Colonic mucosa (tissue), 4 donors: ENCODE measurements at regions not wholly inside any gene's neighbourhood (a gene's known extent, or its start where the extent isn't known, plus 50 kb on each side); places are given as distances from the start of the nearest gene placed in this dataset.

Experiments used
- DNase-seq: peaks from one replicate; pipeline ENCODE4 v3.0.0-alpha.2; 2020
- H3K27ac ChIP-seq: fragments of 200-600 bp; one replicate; pipeline ENCODE4 v1.8.0; 2021
- H3K27me3 ChIP-seq: fragments of 200-600 bp; one replicate; pipeline ENCODE4 v1.8.0; 2021
- H3K36me3 ChIP-seq: fragments of 200-600 bp; one replicate; pipeline ENCODE4 v1.8.0; 2021
- H3K4me1 ChIP-seq: fragments of 200-600 bp; one replicate; pipeline ENCODE4 v1.8.0; 2021; ENCODE audit warnings: mild to moderate bottlenecking
- H3K4me3 ChIP-seq: fragments of 200-600 bp; one replicate; pipeline ENCODE4 v1.8.0; 2021
- H3K9ac ChIP-seq, 2 donors: one replicate each; pipeline ENCODE4 v1.7.0; 2013; ENCODE audit warnings: control low read depth in 2 of 2, low read depth in 2 of 2, low read length in 2 of 2
- H3K9me3 ChIP-seq: fragments of 200-600 bp; one replicate; pipeline ENCODE4 v1.8.0; 2021
- CTCF ChIP-seq: fragments of 200-600 bp; IDR thresholded peaks from one replicate; pipeline ENCODE4 v1.8.0; 2022; ENCODE audit warnings: antibody characterized with exemption, mild to moderate bottlenecking
- intact Hi-C: fragments of 100-400 bp; cut with DNase I; formaldehyde crosslinking; loops from one replicate; pipeline ENCODE4 v1.14.1; 2022
- donor health status: healthy.
- donor health status: DM: no; HTN: no; CAD: no.
- donor health status: DM: no; HTN: no; CAD: no.

GRCh38 chr4:166460769-166461550 is 587.9 kb downstream of the TLL1 start:
- Histone ChIP-seq H3K9ac (no peak overlapping the region), H3K4me3 (no peak overlapping the region), H3K9me3 (no peaks in the 10 kb centered on the region), H3K4me1 (no peaks in the 10 kb centered on the region), H3K27ac (no peak overlapping the region), H3K36me3 (no peaks in the 10 kb centered on the region), H3K27me3 (no peaks in the 10 kb centered on the region)
- no peak for DNase-seq
- TF ChIP-seq CTCF, result no peak
- intact Hi-C loops, result no loop called here

- Histone ChIP-seq H3K4me1 (no peaks in the 10 kb centered on the region), H3K9me3 (no peaks in the 10 kb centered on the region), H3K9ac (no peak overlapping the region), H3K4me3 (no peak overlapping the region), H3K27me3 (no peaks in the 10 kb centered on the region), H3K27ac (no peak overlapping the region), H3K36me3 (no peaks in the 10 kb centered on the region)
- intact Hi-C loops, result no loop called here
- TF ChIP-seq CTCF, result no peak
- no peak for DNase-seq
Observed at GRCh38 chr4:166481055-166481454, 608.0 kb downstream of the TLL1 start.

DNA sequence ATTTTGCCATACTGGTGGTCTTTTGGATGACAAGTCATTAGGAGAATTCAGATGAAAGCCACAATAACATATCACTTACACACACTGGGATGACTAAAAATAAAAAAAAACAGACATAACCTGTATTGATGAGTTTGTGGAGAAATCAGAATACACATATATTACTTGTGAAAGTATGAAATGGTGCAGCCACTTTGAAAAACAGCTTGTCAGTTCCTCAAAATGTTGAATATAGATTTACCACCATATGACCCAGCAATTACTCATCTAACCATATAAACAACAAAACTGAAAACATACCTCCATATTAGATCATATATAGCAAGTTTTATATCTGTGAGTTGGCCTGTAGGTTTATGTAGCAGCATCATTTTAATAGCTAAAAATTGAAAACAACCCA is 608.7 kb downstream of the TLL1 start:
- Histone ChIP-seq H3K4me1 (no peaks in the 10 kb centered on the region), H3K27me3 (no peaks in the 10 kb centered on the region), H3K27ac (no peak overlapping the region), H3K4me3 (no peak overlapping the region), H3K9ac (no peak overlapping the region), H3K9me3 (no peaks in the 10 kb centered on the region), H3K36me3 (no peaks in the 10 kb centered on the region)
- intact Hi-C loops, result no loop called here
- TF ChIP-seq CTCF, result no peak
- DNase-seq, result no peak

DNA sequence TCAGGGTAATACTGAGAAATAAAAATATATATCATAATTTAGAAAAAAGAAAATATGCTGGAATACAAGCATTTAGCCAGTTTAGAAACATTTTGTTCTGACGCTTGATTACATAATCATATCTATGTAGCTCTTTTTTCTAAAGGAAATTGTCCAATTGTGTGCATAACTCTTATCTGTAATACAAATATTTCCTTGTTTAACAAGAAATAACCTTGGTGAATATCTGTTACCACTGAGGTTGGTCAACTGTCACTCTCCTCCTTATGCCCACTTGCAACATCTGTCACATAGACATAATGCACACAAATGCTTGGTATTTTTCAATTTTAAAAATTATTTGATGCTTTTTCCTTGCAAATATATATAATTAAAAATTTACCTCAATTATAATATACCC is 609.7 kb downstream of the TLL1 start:
- no peaks in the 10 kb centered on the region for H3K36me3 ChIP-seq

DNA sequence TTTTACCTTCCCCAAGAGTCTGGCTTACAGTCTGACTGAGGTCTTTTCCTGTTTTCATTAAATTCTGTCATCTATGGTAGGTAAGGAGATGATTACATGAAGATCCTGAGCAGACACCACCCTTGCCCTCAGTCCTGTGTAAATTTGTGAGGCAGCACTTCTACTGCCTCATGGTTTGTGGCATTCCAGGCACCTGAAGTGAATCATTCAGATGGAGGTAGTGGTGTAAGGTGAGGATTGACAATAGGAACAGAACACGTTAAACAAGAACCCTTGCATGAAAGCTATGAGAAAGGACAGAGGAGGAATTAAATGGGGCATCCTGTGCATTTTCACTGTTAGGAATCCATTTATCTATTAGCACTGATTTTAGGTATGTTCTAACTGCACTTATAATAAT is 618.6 kb downstream of the TLL1 start:
- DNase-seq, result no peak
- H3K27ac ChIP-seq, result no peak overlapping the region
- no peak overlapping the region for H3K9ac ChIP-seq
- no peaks in the 10 kb centered on the region for H3K36me3 ChIP-seq
- H3K4me1 ChIP-seq, result no peaks in the 10 kb centered on the region
- H3K27me3 ChIP-seq, result no peaks in the 10 kb centered on the region
- H3K4me3 ChIP-seq, result no peak overlapping the region
- intact Hi-C loops, result no loop called here
- no peaks in the 10 kb centered on the region for H3K9me3 ChIP-seq
- no peak for TF ChIP-seq CTCF

More for the DNA sequence above, 609.7 kb downstream of the TLL1 start:
- H3K4me3 ChIP-seq, result no peak overlapping the region
- TF ChIP-seq CTCF, result no peak
- DNase-seq, result no peak
- intact Hi-C loops, result no loop called here
- H3K9ac ChIP-seq, result no peak overlapping the region
- no peaks in the 10 kb centered on the region for H3K27me3 ChIP-seq
- no peak overlapping the region for H3K27ac ChIP-seq
- no peaks in the 10 kb centered on the region for H3K4me1 ChIP-seq
- H3K9me3 ChIP-seq, result no peaks in the 10 kb centered on the region
